Osteoblast (primary cell): ENCODE measurements at regions not wholly inside any gene's neighbourhood (a gene's known extent, or its start where the extent isn't known, plus 50 kb on each side); places are given as distances from the start of the nearest gene placed in this dataset.
A peak's percentile ranks its signal among the peaks of the same experiment; 100 is the strongest.

Experiments
- DNase-seq: peaks from one replicate; pipeline ENCODE4 v3.0.0; 2011; ENCODE audit warnings: low spot score, mixed read lengths; ENCODE audit not compliant: insufficient read length; ENCODE audit errors: missing footprints
- H2AFZ ChIP-seq: 2 replicates; pipeline ENCODE4 v1.6.0; 2011; ENCODE audit warnings: mild to moderate bottlenecking, low read length
- H3K27ac ChIP-seq: 2 replicates; pipeline ENCODE4 v1.5.1; 2011; ENCODE audit warnings: mild to moderate bottlenecking, low read depth, low read length, moderate library complexity
- H3K27me3 ChIP-seq: 2 replicates; pipeline ENCODE4 v1.6.0; 2012; ENCODE audit warnings: mild to moderate bottlenecking, control low read depth, inconsistent platforms, low read length, moderate library complexity; ENCODE audit not compliant: insufficient read depth
- H3K36me3 ChIP-seq: 2 replicates; pipeline ENCODE4 v1.5.1; 2011; ENCODE audit warnings: mild to moderate bottlenecking, low read length, control low read depth, moderate library complexity; ENCODE audit not compliant: insufficient read depth
- H3K4me1 ChIP-seq: 2 replicates; pipeline ENCODE4 v1.5.1; 2011; ENCODE audit warnings: mild to moderate bottlenecking, low read length, control low read depth, moderate library complexity; ENCODE audit not compliant: insufficient read depth
- H3K4me2 ChIP-seq: 2 replicates; pipeline ENCODE4 v1.6.0; 2011; ENCODE audit warnings: mild to moderate bottlenecking, low read length; ENCODE audit not compliant: insufficient read depth
- H3K4me3 ChIP-seq: fragments of 200-600 bp; sonication (generic); 3 replicates; pipeline ENCODE4 v1.5.1; 2012; ENCODE audit warnings: mild to moderate bottlenecking, low read length, inconsistent platforms; ENCODE audit not compliant: insufficient read depth
- H3K79me2 ChIP-seq: 2 replicates; pipeline ENCODE4 v1.6.0; 2012; ENCODE audit warnings: mild to moderate bottlenecking, low read length, control low read depth, inconsistent platforms; ENCODE audit not compliant: insufficient read depth
- H3K9me3 ChIP-seq: 2 replicates; pipeline ENCODE4 v1.5.1; 2011; ENCODE audit warnings: low read depth, low read length, control low read depth
- H4K20me1 ChIP-seq: 2 replicates; pipeline ENCODE4 v1.6.0; 2012; ENCODE audit warnings: mild to moderate bottlenecking, low read length, control low read depth; ENCODE audit not compliant: insufficient read depth
- CTCF ChIP-seq: IDR thresholded peaks from 2 replicates; pipeline ENCODE4 v1.5.1; 2011; ENCODE audit warnings: mild to moderate bottlenecking, low read depth, low read length, moderate library complexity; ENCODE audit errors: extremely low read depth

GRCh38 chr4:71138007-71138615 is 144.7 kb downstream of the DCK start:
- H3K27me3 ChIP-seq = no peaks in the 10 kb centered on the region
- no peak for TF ChIP-seq CTCF
- no peaks in the 10 kb centered on the region for H4K20me1 ChIP-seq
- no peak overlapping the region for H3K4me2 ChIP-seq
- H2AFZ ChIP-seq = no peak overlapping the region
- H3K4me1 ChIP-seq = peaks cover 8% of the 10 kb centered on the region
- H3K4me3 ChIP-seq = no peak overlapping the region
- no peak overlapping the region for H3K27ac ChIP-seq
- no peak for DNase-seq
- no peaks in the 10 kb centered on the region for H3K9me3 ChIP-seq
- H3K36me3 ChIP-seq = no peaks in the 10 kb centered on the region
- H3K79me2 ChIP-seq = no peaks in the 10 kb centered on the region

GRCh38 chr4:71140563-71140962 is 147.1 kb downstream of the DCK start:
- Histone ChIP-seq H3K36me3 (no peaks in the 10 kb centered on the region), H4K20me1 (no peaks in the 10 kb centered on the region)

GRCh38 chr4:71141125-71141524 is 147.7 kb downstream of the DCK start:
- Histone ChIP-seq H3K4me2 (no peak overlapping the region), H2AFZ (no peak overlapping the region), H3K4me1 (no peaks in the 10 kb centered on the region), H3K9me3 (no peaks in the 10 kb centered on the region), H3K27ac (no peak overlapping the region), H3K4me3 (no peak overlapping the region), H3K79me2 (no peaks in the 10 kb centered on the region), H3K27me3 (no peaks in the 10 kb centered on the region), H4K20me1 (no peaks in the 10 kb centered on the region), H3K36me3 (no peaks in the 10 kb centered on the region)
- DNase-seq = no peak
- TF ChIP-seq CTCF = no peak

More at GRCh38 chr4:71140563-71140962, 147.1 kb downstream of the DCK start:
- Histone ChIP-seq H3K4me2 (no peak overlapping the region), H3K4me1 (no peaks in the 10 kb centered on the region), H3K27me3 (no peaks in the 10 kb centered on the region), H2AFZ (no peak overlapping the region), H3K4me3 (no peak overlapping the region), H3K9me3 (no peaks in the 10 kb centered on the region), H3K27ac (no peak overlapping the region), H3K79me2 (no peaks in the 10 kb centered on the region)
- DNase-seq = no peak
- TF ChIP-seq CTCF = no peak

- H2AFZ ChIP-seq = no peak overlapping the region
- peaks cover 9% of the 10 kb centered on the region for H3K4me1 ChIP-seq
- DNase-seq = no peak
- H3K4me3 ChIP-seq = no peak overlapping the region
- H3K27me3 ChIP-seq = no peaks in the 10 kb centered on the region
- no peaks in the 10 kb centered on the region for H3K36me3 ChIP-seq
- no peaks in the 10 kb centered on the region for H3K9me3 ChIP-seq
- H3K79me2 ChIP-seq = no peaks in the 10 kb centered on the region
- H3K27ac ChIP-seq = peak overlapping the region; percentile 72
- H3K4me2 ChIP-seq = no peak overlapping the region
- no peaks in the 10 kb centered on the region for H4K20me1 ChIP-seq
- no peak for TF ChIP-seq CTCF
Measured at GRCh38 chr4:71147261-71147660, 153.8 kb downstream of the DCK start.
